SU-DHL-6 (cell line): ENCODE measurements at regions not wholly inside any gene's neighbourhood (a gene's known extent, or its start where the extent isn't known, plus 50 kb on each side); places are given as distances from the start of the nearest gene placed in this dataset.

ENCODE experiments used
- H2AFZ ChIP-seq: fragments of 200-600 bp; sonication (generic); 2 replicates; pipeline ENCODE4 v1.6.1; 2014; ENCODE audit warnings: low read depth, mild to moderate bottlenecking, moderate library complexity, mixed read lengths, antibody characterized with exemption, low read length; ENCODE audit not compliant: severe bottlenecking
- H3F3A ChIP-seq: fragments of 200-600 bp; shearing (Covaris generic); 2 replicates; pipeline ENCODE4 v1.6.0; 2016; ENCODE audit warnings: antibody characterized with exemption, mild to moderate bottlenecking; ENCODE audit not compliant: insufficient read depth
- H3K27ac ChIP-seq: fragments of 200-600 bp; sonication (generic); 2 replicates; pipeline ENCODE4 v1.5.1; 2016; ENCODE audit warnings: low read depth, mild to moderate bottlenecking, low read length, moderate library complexity, mixed read lengths
- H3K27me3 ChIP-seq: fragments of 200-600 bp; sonication (generic), shearing (Covaris generic); 2 replicates; pipeline ENCODE4 v1.6.0; 2014; ENCODE audit warnings: mild to moderate bottlenecking, low read length
- H3K36me3 ChIP-seq: fragments of 200-600 bp; sonication (generic); 2 replicates; pipeline ENCODE4 v1.6.1; 2014; ENCODE audit warnings: mild to moderate bottlenecking, low read length, mixed read lengths
- H3K4me2 ChIP-seq: fragments of 300-600, 200-600 bp; shearing (Covaris generic), sonication (generic); 2 replicates; pipeline ENCODE4 v1.6.0; 2014; ENCODE audit warnings: low read length, low read depth, mild to moderate bottlenecking; ENCODE audit not compliant: poor library complexity, severe bottlenecking
- H3K4me3 ChIP-seq: fragments of 200-600 bp; sonication (generic); 2 replicates; pipeline ENCODE4 v1.5.1; 2014; ENCODE audit warnings: antibody characterized with exemption, low read length, mild to moderate bottlenecking, mixed read lengths; ENCODE audit not compliant: insufficient read depth, poor library complexity, severe bottlenecking
- H3K79me2 ChIP-seq: fragments of 200-600 bp; sonication (generic); 2 replicates; pipeline ENCODE4 v1.6.1; 2014; ENCODE audit warnings: mild to moderate bottlenecking, low read length, moderate library complexity; ENCODE audit not compliant: insufficient read depth
- H3K9ac ChIP-seq: fragments of 200-600 bp; sonication (generic); 2 replicates; pipeline ENCODE4 v1.7.0; 2014; ENCODE audit warnings: mild to moderate bottlenecking, low read length
- H3K9me2 ChIP-seq: fragments of 200-600 bp; sonication (generic); replicated peaks from 2 replicates; pipeline ENCODE4 v1.6.1; 2014; ENCODE audit warnings: low read length; ENCODE audit not compliant: insufficient read depth
- H3K9me3 ChIP-seq: fragments of 200-600 bp; sonication (generic); 2 replicates; pipeline ENCODE4 v1.6.1; 2014; ENCODE audit warnings: low read length, mixed read lengths; ENCODE audit not compliant: insufficient read depth
- H4K20me1 ChIP-seq: fragments of 200-600 bp; sonication (generic); 2 replicates; pipeline ENCODE4 v1.6.1; 2014; ENCODE audit warnings: low read depth, mild to moderate bottlenecking, antibody characterized with exemption, low read length, moderate library complexity, mixed read lengths
- CTCF ChIP-seq: fragments of 200-600 bp; sonication (generic); IDR thresholded peaks from one replicate; pipeline ENCODE4 v1.5.1; 2017; ENCODE audit warnings: antibody characterized with exemption, mild to moderate bottlenecking, low read length, moderate library complexity; ENCODE audit not compliant: insufficient read depth, poor library complexity, severe bottlenecking
- EZH2phosphoT487 ChIP-seq: fragments of 200-600 bp; sonication (generic), shearing (Covaris generic); conservative IDR thresholded peaks from 2 replicates; pipeline ENCODE4 v1.6.1; 2018; ENCODE audit warnings: mild to moderate bottlenecking, antibody characterized with exemption, low read length, moderate library complexity, mixed read lengths

- TF ChIP-seq EZH2phosphoT487 = no peak
- TF ChIP-seq CTCF = no peak
- Histone ChIP-seq H3F3A (no peaks in the 10 kb centered on the region), H3K9me2 (no peaks in the 10 kb centered on the region), H4K20me1 (no peaks in the 10 kb centered on the region), H3K4me3 (no peak overlapping the region), H3K4me2 (no peak overlapping the region), H3K79me2 (no peaks in the 10 kb centered on the region), H3K27me3 (no peaks in the 10 kb centered on the region), H3K9me3 (no peaks in the 10 kb centered on the region), H2AFZ (no peak overlapping the region), H3K9ac (no peak overlapping the region), H3K27ac (no peak overlapping the region), H3K36me3 (no peaks in the 10 kb centered on the region)
These were observed 384.7 kb upstream of the ZNF462 start for GRCh38 chr9:106478312-106478711.

DNA sequence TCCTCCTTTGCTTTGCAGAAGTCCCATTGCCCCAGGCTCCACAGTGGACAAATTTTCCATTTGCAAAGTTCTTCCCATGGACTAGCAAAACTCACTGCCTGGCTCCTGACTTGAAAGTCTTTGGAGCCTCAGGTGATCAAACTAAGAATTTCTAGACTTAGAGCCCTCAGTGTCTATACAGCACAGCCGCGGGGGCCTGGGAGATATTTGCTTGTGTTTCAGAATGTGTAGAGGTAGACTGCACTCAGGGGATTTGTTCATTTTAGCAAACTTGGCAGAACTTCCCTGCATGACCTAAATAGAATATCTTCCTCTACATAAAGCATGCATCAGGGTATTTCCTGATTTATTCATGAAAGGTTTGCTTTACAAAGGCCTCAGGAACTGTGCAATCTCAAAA, 384.2 kb upstream of the ZNF462 start:
- H4K20me1 ChIP-seq = no peaks in the 10 kb centered on the region
- no peaks in the 10 kb centered on the region for H3K36me3 ChIP-seq
- TF ChIP-seq EZH2phosphoT487 = no peak
- TF ChIP-seq CTCF = no peak
- H3K9me2 ChIP-seq = no peaks in the 10 kb centered on the region
- H3K4me2 ChIP-seq = no peak overlapping the region
- no peaks in the 10 kb centered on the region for H3K27me3 ChIP-seq
- H3F3A ChIP-seq = no peaks in the 10 kb centered on the region
- no peaks in the 10 kb centered on the region for H3K79me2 ChIP-seq
- H3K9ac ChIP-seq = no peak overlapping the region
- no peak overlapping the region for H3K27ac ChIP-seq
- H3K4me3 ChIP-seq = no peak overlapping the region
- H3K9me3 ChIP-seq = no peaks in the 10 kb centered on the region
- no peak overlapping the region for H2AFZ ChIP-seq

DNA sequence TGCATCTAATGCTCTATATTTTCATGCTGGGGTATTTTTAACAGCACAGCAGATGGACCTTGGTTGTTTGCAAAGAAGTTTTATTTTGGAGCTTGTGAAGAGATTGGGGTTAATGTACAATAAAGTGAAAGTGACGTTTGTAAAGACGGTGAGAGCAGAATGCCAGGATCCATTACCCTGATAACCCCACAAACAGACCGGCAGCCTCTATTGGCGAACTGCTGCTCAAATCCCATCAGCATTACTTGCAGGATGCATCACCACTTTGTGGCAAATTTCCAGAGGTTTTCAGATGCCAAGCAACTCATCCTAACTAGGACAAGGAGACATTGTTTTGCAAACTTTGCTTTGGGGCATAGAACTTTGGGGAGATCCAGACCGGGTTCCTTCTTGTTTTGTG, 383.3 kb upstream of the ZNF462 start:
- no peaks in the 10 kb centered on the region for H3K27me3 ChIP-seq
- no peaks in the 10 kb centered on the region for H3K9me2 ChIP-seq
- no peak overlapping the region for H3K27ac ChIP-seq
- no peak overlapping the region for H2AFZ ChIP-seq
- no peak overlapping the region for H3K9ac ChIP-seq
- no peaks in the 10 kb centered on the region for H3K79me2 ChIP-seq
- H3K36me3 ChIP-seq = no peaks in the 10 kb centered on the region
- H4K20me1 ChIP-seq = no peaks in the 10 kb centered on the region
- H3F3A ChIP-seq = no peaks in the 10 kb centered on the region
- no peak overlapping the region for H3K4me3 ChIP-seq
- no peaks in the 10 kb centered on the region for H3K9me3 ChIP-seq
- H3K4me2 ChIP-seq = no peak overlapping the region
- TF ChIP-seq CTCF (no peak), EZH2phosphoT487 (no peak)
